Bronchial epithelial cell (primary cell): ENCODE measurements at regions not wholly inside any gene's neighbourhood (a gene's known extent, or its start where the extent isn't known, plus 50 kb on each side); places are given as distances from the start of the nearest gene placed in this dataset.

ENCODE experiments used
- DNase-seq: peaks from one replicate; pipeline ENCODE4 v3.0.0-alpha.2; 2010; ENCODE audit warnings: low read depth
- FAIRE-seq: peaks from 2 replicates; lab custom pipeline; 2011; peaks lifted over from hg19 to GRCh38; lab: Jason Lieb, UNC
- H3K27me3 ChIP-seq: 2 replicates; pipeline ENCODE4 v1.5.1; 2011; ENCODE audit warnings: low read length; ENCODE audit not compliant: control insufficient read depth, insufficient read depth
- H3K36me3 ChIP-seq: 2 replicates; pipeline ENCODE4 v1.5.1; 2011; ENCODE audit warnings: low read length; ENCODE audit not compliant: control insufficient read depth, insufficient read depth
- H3K4me3 ChIP-seq: 2 replicates; pipeline ENCODE4 v1.5.1; 2011; ENCODE audit warnings: mild to moderate bottlenecking, low read depth, low read length, control low read depth
- CTCF ChIP-seq: IDR thresholded peaks from 2 replicates; pipeline ENCODE4 v1.5.1; 2011; ENCODE audit warnings: mild to moderate bottlenecking, moderate library complexity, low read length, control low read depth, inconsistent platforms; ENCODE audit not compliant: insufficient read depth, severe bottlenecking

GRCh38 chr3:95595416-95596075 lies 1218.8 kb upstream of the EPHA6 start:
- no peak for TF ChIP-seq CTCF
- FAIRE-seq (no peak), DNase-seq (no peak)
- Histone ChIP-seq H3K36me3 (no peaks in the 10 kb centered on the region), H3K4me3 (no peak overlapping the region), H3K27me3 (no peaks in the 10 kb centered on the region)

- DNase-seq: no peak
- no peak for FAIRE-seq
- no peak for TF ChIP-seq CTCF
- Histone ChIP-seq H3K36me3 (no peaks in the 10 kb centered on the region), H3K4me3 (no peak overlapping the region), H3K27me3 (no peaks in the 10 kb centered on the region)
Observed at GRCh38 chr3:95607926-95608325, 1206.5 kb upstream of the EPHA6 start.

GRCh38 chr3:95609411-95609810 lies 1205.0 kb upstream of the EPHA6 start:
- TF ChIP-seq CTCF: no peak
- no peaks in the 10 kb centered on the region for H3K36me3 ChIP-seq
- FAIRE-seq: no peak
- H3K27me3 ChIP-seq: no peaks in the 10 kb centered on the region
- DNase-seq: no peak
- no peak overlapping the region for H3K4me3 ChIP-seq

GRCh38 chr3:95612611-95613010 lies 1201.8 kb upstream of the EPHA6 start:
- Histone ChIP-seq H3K27me3 (no peaks in the 10 kb centered on the region), H3K4me3 (no peak overlapping the region), H3K36me3 (no peaks in the 10 kb centered on the region)
- DNase-seq (no peak), FAIRE-seq (no peak)
- no peak for TF ChIP-seq CTCF

GRCh38 chr3:95613993-95614392 lies 1200.4 kb upstream of the EPHA6 start:
- TF ChIP-seq CTCF: no peak
- FAIRE-seq (no peak), DNase-seq (no peak)
- H3K36me3 ChIP-seq: no peaks in the 10 kb centered on the region
- H3K27me3 ChIP-seq: no peaks in the 10 kb centered on the region
- H3K4me3 ChIP-seq: no peak overlapping the region
